Heart left ventricle (tissue), 16 donors: ENCODE measurements at regions not wholly inside any gene's neighbourhood (a gene's known extent, or its start where the extent isn't known, plus 50 kb on each side); places are given as distances from the start of the nearest gene placed in this dataset.

ENCODE experiments used
- ATAC-seq, 4 donors: fragments of 200-7000 bp; cut with Tn5 transposase; one replicate each; pipeline ENCODE4 v1.9.1; 2020 to 2022; ENCODE audit warnings: moderate library complexity in 4 of 4, mild to moderate bottlenecking in 3 of 4, moderate number of reproducible peaks in 1 of 4
- DNase-seq, 5 donors: peaks; one replicate each; pipeline ENCODE4 v3.0.0-alpha.2; 2020
- H3K27ac ChIP-seq, 12 donors: fragments of 200-600 bp; sonication (generic) in 4 of 12; one replicate each; pipeline versions ENCODE4 v1.5.0 to v1.8.0; 2016 to 2022; ENCODE audit warnings: mild to moderate bottlenecking in 2 of 12
- H3K27me3 ChIP-seq, 9 donors: fragments of 200-600 bp; sonication (generic) in 2 of 9; one replicate each; pipeline versions ENCODE4 v1.5.1 to v1.8.0; 2016 to 2022; ENCODE audit warnings: mild to moderate bottlenecking in 3 of 9
- H3K36me3 ChIP-seq, 9 donors: fragments of 200-600 bp; sonication (generic) in 2 of 9; one replicate each; pipeline versions ENCODE4 v1.5.0 to v1.8.0; 2018 to 2022; ENCODE audit warnings: mild to moderate bottlenecking in 2 of 9
- H3K4me1 ChIP-seq, 12 donors: fragments of 200-600 bp; sonication (generic) in 4 of 12; one replicate each; pipeline versions ENCODE4 v1.5.0 to v1.8.0; 2016 to 2022; ENCODE audit warnings: mild to moderate bottlenecking in 3 of 12
- H3K4me3 ChIP-seq, 12 donors: fragments of 200-600 bp; sonication (generic) in 4 of 12; one replicate each; pipeline versions ENCODE4 v1.5.0 to v1.8.0; 2017 to 2022; ENCODE audit warnings: mild to moderate bottlenecking in 9 of 12, moderate library complexity in 4 of 12
- H3K9me3 ChIP-seq, 12 donors: fragments of 200-600 bp; sonication (generic) in 4 of 12; one replicate each; pipeline versions ENCODE4 v1.5.0 to v1.8.0; 2016 to 2022; ENCODE audit warnings: mild to moderate bottlenecking in 1 of 12
- CTCF ChIP-seq, 12 donors: fragments of 200-600 bp; sonication (generic) in 4 of 12; IDR thresholded peaks; one replicate each; pipeline versions ENCODE4 v1.5.0 to v1.8.0; 2018 to 2022; ENCODE audit warnings: antibody characterized with exemption in 12 of 12, mild to moderate bottlenecking in 5 of 12
- POLR2A ChIP-seq, 2 donors: fragments of 450-650 bp; IDR thresholded peaks; one replicate each; pipeline ENCODE4 v1.6.1; 2017; ENCODE audit warnings: antibody characterized with exemption in 2 of 2, mild to moderate bottlenecking in 2 of 2, moderate library complexity in 2 of 2
- WGBS, 4 donors: extraction: QIAGEN DNeasy Blood & Tissue Kit in 2 of 4; methylation state at CpG; one replicate each; pipeline versions ENCODE4 v1.1.5 to v1.1.7; 2013 to 2018; 5-methylcytosine and 5-hydroxymethylcytosine counted together
- intact Hi-C, 10 donors: fragments of 100-400 bp; cut with DNase I; formaldehyde crosslinking; loops; one replicate each; pipeline versions ENCODE4 v1.11.1 to v1.14.2; 2022
- donor health status: ischemic (EF 13 %, LVEDD 7.1; RV severe dilation, severe dysfunction).
- donor health status: healthy with polysubstance abuse.
- donor health status: DM: no; HTN: yes; CAD: no.
- donor health status: DM: no; HTN: no; CAD: no.
- donor health status: ischemic (EF 25% LVEDD 6.9; RV normal size, moderate dysfunction).
- donor health status: ischemic (EF 25% LVEDD 5.7; RV mildly dilated, moderate dysfunction).
- donor health status: healthy.
- donor health status: DM: yes; HTN: yes; CAD: no.
- donor health status: ischemic (EF 35%, LVEDD 5.7; RV mildly dilated, moderate dysfunction).
- donor health status: nonischemic (EF 11% LVEDD 7.7; RV severe dilation, severe dysfunction).
- donor health status: DM: yes; HTN: yes; CAD: no.
- donor health status: PGD.
- donor health status: ischemic (EF 29% LVEDD 5.4; RV normal size, mild dysfunction).
- donor health status: nonischemic (EF 23%, LVEDD 6.1; RV moderate dilation, normal function).

GRCh38 chr12:15033029-15033428 is 60.2 kb downstream of the PDE6H start:
- no peak for ATAC-seq
- intact Hi-C loops: no loop called here
- no peaks in the 10 kb centered on the region for H3K36me3 ChIP-seq
- no peak for DNase-seq
- no peaks in the 10 kb centered on the region for H3K4me1 ChIP-seq
- H3K4me3 ChIP-seq: no peak overlapping the region
- peaks cover 0 to 11% (median 0%) of the 10 kb centered on the region in 12 donors for H3K9me3 ChIP-seq
- no peaks in the 10 kb centered on the region for H3K27me3 ChIP-seq
- no peak overlapping the region for H3K27ac ChIP-seq
- 46 to 94% (median 83%) methylated on average over 1 of the region's 1 CpG for WGBS, 4 donors
- no peak for TF ChIP-seq POLR2A (IDR thresholded peaks at IDR 0.05)
- no peak for TF ChIP-seq CTCF (IDR thresholded peaks at IDR 0.05)

DNA sequence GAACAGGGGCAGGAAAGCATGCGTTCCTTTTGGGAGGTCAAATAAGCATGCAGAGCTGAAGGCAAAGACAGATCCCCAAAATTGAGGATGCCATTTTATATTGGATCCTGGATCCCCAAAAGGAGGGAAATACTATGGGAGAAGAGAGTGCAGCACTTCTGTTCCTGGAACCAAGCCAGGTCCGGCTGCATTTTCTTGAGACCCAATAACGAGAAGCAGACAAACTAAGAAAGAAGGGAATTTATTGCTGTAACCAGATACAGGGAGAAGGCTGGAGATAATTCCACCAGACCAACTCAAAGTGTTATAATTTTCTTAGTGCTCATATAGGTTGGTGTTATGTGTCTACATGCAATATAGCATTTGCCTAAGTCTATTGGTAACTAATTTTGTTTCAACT is 60.8 kb downstream of the PDE6H start:
- Histone ChIP-seq H3K27me3 (no peaks in the 10 kb centered on the region), H3K36me3 (no peaks in the 10 kb centered on the region), H3K4me1 (no peaks in the 10 kb centered on the region), H3K4me3 (no peak overlapping the region), H3K27ac (no peak overlapping the region), H3K9me3 (peaks cover 0 to 5% (median 0%) of the 10 kb centered on the region in 12 donors)
- TF ChIP-seq CTCF (IDR thresholded peaks at IDR 0.05) (no peak), POLR2A (IDR thresholded peaks at IDR 0.05) (no peak)
- WGBS, 4 donors: 36 to 68% (median 49%) methylated on average over 3 of the region's 3 CpGs
- DNase-seq: no peak
- intact Hi-C loops: no loop called here
- no peak for ATAC-seq

- no peaks in the 10 kb centered on the region for H3K36me3 ChIP-seq
- no peak for TF ChIP-seq CTCF (IDR thresholded peaks at IDR 0.05)
- TF ChIP-seq POLR2A (IDR thresholded peaks at IDR 0.05): no peak
- no peak overlapping the region for H3K27ac ChIP-seq
- intact Hi-C loops: no loop called here
- no peaks in the 10 kb centered on the region for H3K27me3 ChIP-seq
- H3K4me1 ChIP-seq: no peaks in the 10 kb centered on the region
- H3K4me3 ChIP-seq: no peak overlapping the region
- DNase-seq (no peak), ATAC-seq (no peak)
- WGBS, 4 donors: 74 to 80% (median 76%) methylated on average over 3 of the region's 3 CpGs
- H3K9me3 ChIP-seq: no peaks in the 10 kb centered on the region
Observed at GRCh38 chr12:15035185-15035584, 62.3 kb downstream of the PDE6H start.

DNA sequence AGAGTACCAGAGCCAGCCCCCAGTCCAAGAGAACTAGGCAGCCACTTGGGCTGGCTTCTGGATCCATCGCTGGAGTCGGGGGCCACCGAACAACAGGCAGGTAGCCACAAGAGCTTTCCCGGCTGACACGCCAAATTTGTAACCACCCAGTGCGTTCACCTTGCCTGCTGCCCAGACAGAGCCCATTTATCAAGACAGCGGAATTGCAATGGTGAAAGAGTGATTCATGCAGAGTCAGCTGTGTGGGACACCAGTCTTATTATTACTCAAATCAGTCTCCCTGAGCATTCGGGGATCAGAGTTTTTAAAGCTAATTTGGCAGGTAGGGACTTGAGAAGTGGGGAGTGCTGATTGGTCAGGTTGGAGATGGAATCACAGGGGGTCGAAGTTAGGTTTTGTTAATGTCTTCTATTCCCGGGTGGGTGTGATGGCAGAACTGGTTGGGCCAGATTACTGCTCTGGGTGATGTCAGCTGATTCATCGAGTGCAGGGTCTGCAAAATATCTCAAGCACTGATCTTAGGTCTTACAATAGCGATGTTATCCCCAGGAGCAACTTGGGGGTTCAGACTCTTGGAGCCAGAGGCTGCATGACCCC is 64.3 kb downstream of the PDE6H start:
- WGBS, 4 donors: 64 to 74% (median 69%) methylated on average over 9 to 12 of the region's 12 CpGs
- Histone ChIP-seq H3K27ac (no peak overlapping the region), H3K9me3 (no peaks in the 10 kb centered on the region), H3K36me3 (no peaks in the 10 kb centered on the region), H3K27me3 (no peaks in the 10 kb centered on the region), H3K4me3 (no peak overlapping the region), H3K4me1 (no peaks in the 10 kb centered on the region)
- TF ChIP-seq POLR2A (IDR thresholded peaks at IDR 0.05): no peak
- TF ChIP-seq CTCF (IDR thresholded peaks at IDR 0.05): no peak
- ATAC-seq (no peak), DNase-seq (no peak)
- intact Hi-C loops: no loop called here
